ENCODE measurements at regions not wholly inside any gene's neighbourhood (a gene's known extent, or its start where the extent isn't known, plus 50 kb on each side); places are given as distances from the start of the nearest gene placed in this dataset.

- Histone ChIP-seq H3K36me3 (no peaks in the 10 kb centered on the region), H3K27ac (peak overlapping the region; percentile 70 to 91 (median 88)), H3K4me1 (peaks cover 29 to 92% (median 43%) of the 10 kb centered on the region in 3 donors), H3K27me3 (no peaks in the 10 kb centered on the region), H3K9me3 (no peaks in the 10 kb centered on the region), H3K4me3 (no peak overlapping the region)
- intact Hi-C loops (cut with DNase I) = no loop called here
- DNase-seq = no peak
- no peak for TF ChIP-seq POLR2A (IDR thresholded peaks at IDR 0.05)
- no peak for TF ChIP-seq CTCF (IDR thresholded peaks at IDR 0.05)
- WGBS, 2 donors = 80 to 100% methylated on average over 1 of the region's 1 CpG
Observed at GRCh38 chr2:217689053-217689452, 313.7 kb downstream of the TNS1 start.

GRCh38 chr2:217688494-217688893 is 314.3 kb downstream of the TNS1 start:
- no peak for TF ChIP-seq CTCF (IDR thresholded peaks at IDR 0.05)
- no peak for TF ChIP-seq POLR2A (IDR thresholded peaks at IDR 0.05)
- WGBS, 2 donors = 77 to 100% methylated on average over 1 to 3 of the region's 3 CpGs
- peak overlapping the region; percentile 70 to 91 (median 88) for H3K27ac ChIP-seq
- no peaks in the 10 kb centered on the region for H3K9me3 ChIP-seq
- H3K27me3 ChIP-seq = no peaks in the 10 kb centered on the region
- H3K4me1 ChIP-seq = peaks cover 29 to 92% (median 43%) of the 10 kb centered on the region in 3 donors
- intact Hi-C loops (cut with DNase I) = no loop called here
- no peaks in the 10 kb centered on the region for H3K36me3 ChIP-seq
- no peak for DNase-seq
- H3K4me3 ChIP-seq = no peak overlapping the region

- no peaks in the 10 kb centered on the region for H3K27me3 ChIP-seq
- intact Hi-C loops (cut with DNase I) = no loop called here
- peak overlapping the region; percentile 75 to 91 (median 88) for H3K27ac ChIP-seq
- WGBS, 2 donors = 73 to 88% methylated on average over 6 of the region's 6 CpGs
- peaks cover 29 to 97% (median 45%) of the 10 kb centered on the region in 3 donors for H3K4me1 ChIP-seq
- no peak for DNase-seq
- H3K36me3 ChIP-seq = no peaks in the 10 kb centered on the region
- TF ChIP-seq CTCF (IDR thresholded peaks at IDR 0.05) (no peak), POLR2A (IDR thresholded peaks at IDR 0.05) (no peak)
- H3K9me3 ChIP-seq = no peaks in the 10 kb centered on the region
- no peak overlapping the region for H3K4me3 ChIP-seq
Observed at GRCh38 chr2:217687771-217688170, 315.0 kb downstream of the TNS1 start.

- Histone ChIP-seq H3K4me3 (no peak overlapping the region), H3K36me3 (no peaks in the 10 kb centered on the region), H3K27me3 (no peaks in the 10 kb centered on the region), H3K4me1 (peaks cover 20 to 91% (median 43%) of the 10 kb centered on the region in 3 donors), H3K9me3 (no peaks in the 10 kb centered on the region), H3K27ac (peak overlapping the region; percentile 75 to 91 (median 88))
- intact Hi-C loops (cut with DNase I) = no loop called here
- no peak for DNase-seq
- 9 to 14% methylated on average over 4 of the region's 4 CpGs for WGBS, 2 donors
- TF ChIP-seq CTCF (IDR thresholded peaks at IDR 0.05) = no peak
- peak in 1 of 4 donors; percentile 13 for TF ChIP-seq POLR2A (IDR thresholded peaks at IDR 0.05)
Observed at GRCh38 chr2:217685255-217685605, 317.6 kb downstream of the TNS1 start.

GRCh38 chr2:217684431-217685254 is 318.2 kb downstream of the TNS1 start:
- Histone ChIP-seq H3K4me1 (peaks cover 20 to 87% (median 43%) of the 10 kb centered on the region in 3 donors), H3K36me3 (no peaks in the 10 kb centered on the region), H3K27ac (peak overlapping the region; percentile 75 to 91 (median 88)), H3K27me3 (no peaks in the 10 kb centered on the region), H3K4me3 (no peak overlapping the region), H3K9me3 (no peaks in the 10 kb centered on the region)
- no peak for DNase-seq
- TF ChIP-seq CTCF (IDR thresholded peaks at IDR 0.05) (no peak), POLR2A (IDR thresholded peaks at IDR 0.05) (no peak)
- intact Hi-C loops (cut with DNase I) = no loop called here
- 36 to 50% methylated on average over 3 of the region's 3 CpGs for WGBS, 2 donors
